ENCODE measurements at regions not wholly inside any gene's neighbourhood (a gene's known extent, or its start where the extent isn't known, plus 50 kb on each side); places are given as distances from the start of the nearest gene placed in this dataset.

DNA sequence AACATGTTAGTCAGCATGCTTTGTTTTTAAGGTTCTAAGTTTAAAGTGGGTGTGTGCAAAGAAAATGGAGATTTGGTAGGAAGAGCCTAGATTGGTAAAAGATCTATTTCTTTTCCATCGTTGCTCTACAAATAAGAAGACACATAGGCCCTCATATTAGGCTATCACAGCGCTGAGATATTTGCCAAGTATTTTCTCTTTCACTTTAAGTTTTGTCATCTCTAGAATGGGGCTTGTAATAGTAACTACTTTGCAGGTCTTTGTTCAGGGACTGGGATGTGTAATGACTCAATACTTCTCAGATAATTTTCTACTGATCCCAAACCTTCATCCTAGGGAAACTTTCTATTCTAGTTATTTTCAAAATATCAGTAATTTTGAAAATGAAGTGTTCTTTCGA lies 917.7 kb upstream of the SLC10A2 start:
- DNase-seq (ENCODE audit: low spot score) = no peak
- no peaks in the 10 kb centered on the region for H3K9me2 ChIP-seq (ENCODE audit: insufficient read depth, low read length)
- H3K79me2 ChIP-seq (ENCODE audit: insufficient read depth, low read depth, low read length) = no peaks in the 10 kb centered on the region
- no peak overlapping the region for H3K27ac ChIP-seq (ENCODE audit: low read depth, low read length, poor library complexity, severe bottlenecking)
- H3K9me3 ChIP-seq (ENCODE audit: low read length) = no peaks in the 10 kb centered on the region
- no TSS peak for BruUV-seq (replicated peaks)
- H3K36me3 ChIP-seq (ENCODE audit: insufficient read depth, low read length) = no peaks in the 10 kb centered on the region
- intact Hi-C loops (cut with micrococcal nuclease; ENCODE audit: unreplicated experiment) = no loop called here
- H2AFZ ChIP-seq (ENCODE audit: low read length) = no peak overlapping the region
- no peaks in the 10 kb centered on the region for H4K20me1 ChIP-seq (ENCODE audit: insufficient read depth, low read length)
- no peak overlapping the region for H3K4me3 ChIP-seq (ENCODE audit: low read depth, low read length, poor library complexity, severe bottlenecking)
- H3K4me2 ChIP-seq (ENCODE audit: low read length) = no peak overlapping the region
- CTCF ChIA-PET (ENCODE audit: unreplicated experiment) = no interaction called here
- H3K4me1 ChIP-seq (ENCODE audit: insufficient read depth, low read length, poor library complexity, severe bottlenecking) = no peaks in the 10 kb centered on the region
- POLR2A ChIA-PET = no interaction called here
- TF ChIP-seq, protein P1, sequence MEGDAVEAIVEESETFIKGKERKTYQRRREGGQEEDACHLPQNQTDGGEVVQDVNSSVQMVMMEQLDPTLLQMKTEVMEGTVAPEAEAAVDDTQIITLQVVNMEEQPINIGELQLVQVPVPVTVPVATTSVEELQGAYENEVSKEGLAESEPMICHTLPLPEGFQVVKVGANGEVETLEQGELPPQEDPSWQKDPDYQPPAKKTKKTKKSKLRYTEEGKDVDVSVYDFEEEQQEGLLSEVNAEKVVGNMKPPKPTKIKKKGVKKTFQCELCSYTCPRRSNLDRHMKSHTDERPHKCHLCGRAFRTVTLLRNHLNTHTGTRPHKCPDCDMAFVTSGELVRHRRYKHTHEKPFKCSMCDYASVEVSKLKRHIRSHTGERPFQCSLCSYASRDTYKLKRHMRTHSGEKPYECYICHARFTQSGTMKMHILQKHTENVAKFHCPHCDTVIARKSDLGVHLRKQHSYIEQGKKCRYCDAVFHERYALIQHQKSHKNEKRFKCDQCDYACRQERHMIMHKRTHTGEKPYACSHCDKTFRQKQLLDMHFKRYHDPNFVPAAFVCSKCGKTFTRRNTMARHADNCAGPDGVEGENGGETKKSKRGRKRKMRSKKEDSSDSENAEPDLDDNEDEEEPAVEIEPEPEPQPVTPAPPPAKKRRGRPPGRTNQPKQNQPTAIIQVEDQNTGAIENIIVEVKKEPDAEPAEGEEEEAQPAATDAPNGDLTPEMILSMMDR (conservative IDR thresholded peaks at IDR 0.05; ENCODE audit: low read length) = no peak
- no peak for TF ChIP-seq EZH2phosphoT487 (IDR thresholded peaks at IDR 0.05; ENCODE audit: borderline replicate concordance, low read depth, low read length)

GRCh38 chr13:103976371-103976770 lies 910.2 kb upstream of the SLC10A2 start:
- no TSS peak for BruUV-seq (replicated peaks)
- intact Hi-C loops (cut with micrococcal nuclease; ENCODE audit: unreplicated experiment) = no loop called here
- TF ChIP-seq, protein P1 (conservative IDR thresholded peaks at IDR 0.05; ENCODE audit: low read length) = no peak
- TF ChIP-seq EZH2phosphoT487 (IDR thresholded peaks at IDR 0.05; ENCODE audit: borderline replicate concordance, low read depth, low read length) = no peak
- Histone ChIP-seq H3K9me2 (ENCODE audit: insufficient read depth, low read length) (no peaks in the 10 kb centered on the region), H2AFZ (ENCODE audit: low read length) (no peak overlapping the region), H3K4me2 (ENCODE audit: low read length) (no peak overlapping the region), H3K79me2 (ENCODE audit: insufficient read depth, low read depth, low read length) (no peaks in the 10 kb centered on the region), H3K4me1 (ENCODE audit: insufficient read depth, low read length, poor library complexity, severe bottlenecking) (no peaks in the 10 kb centered on the region), H3K4me3 (ENCODE audit: low read depth, low read length, poor library complexity, severe bottlenecking) (no peak overlapping the region), H3K27ac (ENCODE audit: low read depth, low read length, poor library complexity, severe bottlenecking) (no peak overlapping the region), H3K36me3 (ENCODE audit: insufficient read depth, low read length) (no peaks in the 10 kb centered on the region), H3K9me3 (ENCODE audit: low read length) (no peaks in the 10 kb centered on the region), H4K20me1 (ENCODE audit: insufficient read depth, low read length) (no peaks in the 10 kb centered on the region)
- ChIA-PET CTCF (ENCODE audit: unreplicated experiment) (no interaction called here), POLR2A (interaction anchor here (0.9 kb wide), 1 partner anchor 13 kb away, joined by 3 read pairs; no protein-coding TSS in a partner anchor)
- no peak for DNase-seq (ENCODE audit: low spot score)

GRCh38 chr13:103973740-103974139 lies 907.5 kb upstream of the SLC10A2 start:
- H3K4me1 ChIP-seq (ENCODE audit: insufficient read depth, low read length, poor library complexity, severe bottlenecking) = no peaks in the 10 kb centered on the region

More at GRCh38 chr13:103973740-103974139, 907.5 kb upstream of the SLC10A2 start:
- ChIA-PET CTCF (ENCODE audit: unreplicated experiment) (no interaction called here), POLR2A (no interaction called here)
- intact Hi-C loops (cut with micrococcal nuclease; ENCODE audit: unreplicated experiment) = no loop called here
- no peaks in the 10 kb centered on the region for H3K9me2 ChIP-seq (ENCODE audit: insufficient read depth, low read length)
- no peak overlapping the region for H2AFZ ChIP-seq (ENCODE audit: low read length)
- no peak overlapping the region for H3K4me3 ChIP-seq (ENCODE audit: low read depth, low read length, poor library complexity, severe bottlenecking)
- no peak for TF ChIP-seq EZH2phosphoT487 (IDR thresholded peaks at IDR 0.05; ENCODE audit: borderline replicate concordance, low read depth, low read length)
- TF ChIP-seq, protein P1 (conservative IDR thresholded peaks at IDR 0.05; ENCODE audit: low read length) = no peak
- H3K36me3 ChIP-seq (ENCODE audit: insufficient read depth, low read length) = no peaks in the 10 kb centered on the region
- no peaks in the 10 kb centered on the region for H3K79me2 ChIP-seq (ENCODE audit: insufficient read depth, low read depth, low read length)
- no peaks in the 10 kb centered on the region for H3K9me3 ChIP-seq (ENCODE audit: low read length)
- H3K27ac ChIP-seq (ENCODE audit: low read depth, low read length, poor library complexity, severe bottlenecking) = no peak overlapping the region
- H3K4me2 ChIP-seq (ENCODE audit: low read length) = no peak overlapping the region
- no peak for DNase-seq (ENCODE audit: low spot score)
- no peaks in the 10 kb centered on the region for H4K20me1 ChIP-seq (ENCODE audit: insufficient read depth, low read length)
- no TSS peak for BruUV-seq (replicated peaks)

Data from OCI-LY7 (cell line).